Erythroblast (primary cell): ENCODE measurements at regions not wholly inside any gene's neighbourhood (a gene's known extent, or its start where the extent isn't known, plus 50 kb on each side); places are given as distances from the start of the nearest gene placed in this dataset.

Source experiments
- GATA1 ChIP-seq: IDR thresholded peaks from 2 replicates; pipeline ENCODE4 v1.6.1; 2011; ENCODE audit warnings: low read depth, mild to moderate bottlenecking, control low read depth, low read length, moderate library complexity
- POLR2A ChIP-seq: IDR thresholded peaks from 2 replicates; pipeline ENCODE4 v1.6.1; 2011; ENCODE audit warnings: mild to moderate bottlenecking, low read length

GRCh38 chr14:89498878-89499277 lies 81.8 kb upstream of the FOXN3 start:
- TF ChIP-seq POLR2A (no peak), GATA1 (no peak)
